GM12878 (cell line): ENCODE measurements at regions not wholly inside any gene's neighbourhood (a gene's known extent, or its start where the extent isn't known, plus 50 kb on each side); places are given as distances from the start of the nearest gene placed in this dataset.

Experiments
- ATAC-seq: fragments of 200-7000 bp; cut with Tn5 transposase; 3 replicates; pipeline ENCODE4 v1.9.1; 2020; ENCODE audit warnings: mild to moderate bottlenecking, moderate library complexity
- BruUV-seq: library from RNA; stranded (reverse); fragments of 400-500 nt; replicated peaks from 2 replicates; lab custom pipeline; 2021; lab: Mats Ljungman, UMichigan
- CTCF ChIA-PET: fragments of 300-600 bp; sonication (Branson Sonifier 250); formaldehyde crosslinking; extraction: SDS; loops from one replicate; lab custom pipeline; 2021; ENCODE audit warnings: inconsistent platforms; lab: Yijun Ruan, JAX
- POLR2A ChIA-PET: fragments of 350-600 bp; formaldehyde crosslinking; extraction: SDS; loops from one replicate; lab custom pipeline; 2021; ENCODE audit warnings: inconsistent platforms; lab: Charles Lee
- RAD21 ChIA-PET: fragments of 300-600 bp; sonication (Branson Sonifier 250); formaldehyde crosslinking; loops from one replicate; lab custom pipeline; 2023; ENCODE audit warnings: antibody characterized with exemption; ENCODE audit not compliant: unreplicated experiment; lab: Charles Lee
- SMC1A ChIA-PET: fragments of 300-600 bp; sonication (Branson Sonifier 250); formaldehyde crosslinking; loops from one replicate; lab custom pipeline; 2023; ENCODE audit not compliant: unreplicated experiment, uncharacterized antibody; lab: Charles Lee
- DNase-seq: peaks from one replicate; pipeline ENCODE4 v3.0.0-alpha.2; 2011; ENCODE audit warnings: low read depth, low spot score
- FAIRE-seq: peaks from 3 replicates; lab custom pipeline; 2011; peaks lifted over from hg19 to GRCh38; lab: Jason Lieb, UNC
- H2AFZ ChIP-seq: 2 replicates; pipeline ENCODE4 v1.6.0; 2011; ENCODE audit warnings: low read depth, low read length, control low read depth; ENCODE audit not compliant: control insufficient read depth
- H3K27ac ChIP-seq: 2 replicates; pipeline ENCODE4 v1.5.1; 2011; ENCODE audit warnings: control low read depth; ENCODE audit not compliant: control insufficient read depth, insufficient read depth
- H3K27me3 ChIP-seq, 2 experiments: replicated peaks in 1 of 2; 2 replicates each; pipeline versions ENCODE4 v1.6.0 to v1.6.1; 2011; ENCODE audit warnings: low read length in 1 of 2; ENCODE audit not compliant: control insufficient read depth in 2 of 2, insufficient read depth in 2 of 2
- H3K36me3 ChIP-seq, 2 experiments: 2 replicates each; pipeline ENCODE4 v1.5.1; 2011; ENCODE audit warnings: low read length in 1 of 2; ENCODE audit not compliant: control insufficient read depth in 2 of 2, insufficient read depth in 2 of 2
- H3K4me1 ChIP-seq: 2 replicates; pipeline ENCODE4 v1.6.1; 2011; ENCODE audit warnings: mild to moderate bottlenecking, low read length, moderate library complexity, mixed read lengths; ENCODE audit not compliant: control insufficient read depth, insufficient read depth
- H3K4me2 ChIP-seq: 2 replicates; pipeline ENCODE4 v1.6.0; 2011; ENCODE audit warnings: control low read depth; ENCODE audit not compliant: control insufficient read depth, insufficient read depth
- H3K4me3 ChIP-seq: fragments of 200-600 bp; sonication (generic); 2 replicates; pipeline ENCODE4 v1.5.1; 2016
- H3K79me2 ChIP-seq: 2 replicates; pipeline ENCODE4 v1.6.0; 2011; ENCODE audit warnings: low read length; ENCODE audit not compliant: control insufficient read depth, insufficient read depth
- H3K9ac ChIP-seq: 2 replicates; pipeline ENCODE4 v1.8.0; 2011; ENCODE audit warnings: low read length, control low read depth, mixed read lengths; ENCODE audit not compliant: control insufficient read depth, insufficient read depth
- H3K9me3 ChIP-seq: replicated peaks from 3 replicates; pipeline ENCODE4 v1.5.1; 2011; ENCODE audit warnings: mild to moderate bottlenecking, low read length; ENCODE audit not compliant: control insufficient read depth, insufficient read depth
- H4K20me1 ChIP-seq: 2 replicates; pipeline ENCODE4 v1.6.0; 2011; ENCODE audit not compliant: control insufficient read depth, insufficient read depth
- IKZF2 ChIP-seq, 2 experiments: fragments of 450-650 bp; IDR thresholded peaks; 2 replicates each; pipeline ENCODE4 v1.6.1; 2017; ENCODE audit warnings: mild to moderate bottlenecking in 2 of 2, moderate library complexity in 2 of 2
- MXI1 ChIP-seq: fragments of 150-350 bp; IDR thresholded peaks from 2 replicates; pipeline ENCODE4 v1.6.1; 2011; ENCODE audit warnings: low read depth, mild to moderate bottlenecking, inconsistent platforms, low read length, improper control_type of control experiment
- NFYA ChIP-seq: IDR thresholded peaks from 2 replicates; pipeline ENCODE4 v1.6.1; 2011; ENCODE audit warnings: low read depth, mild to moderate bottlenecking, low read length, improper control_type of control experiment, borderline replicate concordance
- NFYB ChIP-seq: IDR thresholded peaks from 2 replicates; pipeline ENCODE4 v1.6.1; 2011; ENCODE audit warnings: low read depth, mild to moderate bottlenecking, low read length, improper control_type of control experiment, moderate library complexity; ENCODE audit not compliant: insufficient read depth
- NKRF ChIP-seq: fragments of 450-650 bp; conservative IDR thresholded peaks from 2 replicates; pipeline ENCODE4 v1.6.1; 2017; ENCODE audit warnings: mild to moderate bottlenecking, moderate library complexity
- RELA ChIP-seq: fragments of 450-650 bp; IDR thresholded peaks from 2 replicates; pipeline ENCODE4 v1.8.0; 2014; ENCODE audit warnings: borderline replicate concordance; ENCODE audit not compliant: partially characterized antibody
- REST ChIP-seq: IDR thresholded peaks from 2 replicates; pipeline ENCODE4 v1.6.1; 2012; ENCODE audit warnings: mild to moderate bottlenecking, low read depth, low read length
- SKIL ChIP-seq: fragments of 450-650 bp; IDR thresholded peaks from 2 replicates; pipeline ENCODE4 v1.6.1; 2017; ENCODE audit warnings: mild to moderate bottlenecking, low read depth, inconsistent platforms; ENCODE audit not compliant: poor library complexity, severe bottlenecking
- SUZ12 ChIP-seq: fragments of 200-600 bp; sonication (generic); IDR thresholded peaks from one replicate; pipeline ENCODE4 v1.6.1; 2018; ENCODE audit warnings: antibody characterized with exemption, mild to moderate bottlenecking; ENCODE audit not compliant: unreplicated experiment
- TCF3 ChIP-seq: IDR thresholded peaks from 2 replicates; pipeline ENCODE4 v1.6.1; 2012; ENCODE audit warnings: low read depth, mild to moderate bottlenecking, low read length, borderline replicate concordance; ENCODE audit not compliant: insufficient read depth
- WGBS: methylation state at CpG from one replicate; pipeline ENCODE4 v1.1.6; 2016; ENCODE audit warnings: low lambda C conversion rate; ENCODE audit not compliant: insufficient replicate concordance, insufficient coverage; ENCODE audit errors: missing lambda C conversion rate; 5-methylcytosine and 5-hydroxymethylcytosine counted together
- in situ Hi-C: fragments of 300-500 bp; cut with MboI; formaldehyde crosslinking; loops from 9 replicates; pipeline ENCODE4 v1.14.3; 2018; ENCODE audit warnings: mixed read lengths
- intact Hi-C: fragments of 100-400 bp; cut with micrococcal nuclease; formaldehyde crosslinking; loops from one replicate; pipeline ENCODE4 v1.14.2; 2022; ENCODE audit not compliant: unreplicated experiment

GRCh38 chr17:73850426-73850825 lies 206.2 kb upstream of the SDK2 start:
- intact Hi-C loops, result no loop called here
- ATAC-seq (no peak), DNase-seq (no peak)
- ChIA-PET CTCF (no interaction called here), POLR2A (no interaction called here)
- no peak overlapping the region for H2AFZ ChIP-seq
- no peak overlapping the region for H3K27ac ChIP-seq
- no peaks in the 10 kb centered on the region for H3K27me3 ChIP-seq
- no peaks in the 10 kb centered on the region; the same call in 2 of the 3 replicates for H3K9me3 ChIP-seq
- H3K4me1 ChIP-seq, result no peaks in the 10 kb centered on the region
- BruUV-seq, result no TSS peak
- TF ChIP-seq TCF3 (no peak), RELA (no peak)
- TF ChIP-seq, all 136 proteins: peak for 0
- Histone ChIP-seq H3K36me3 (no peaks in the 10 kb centered on the region), H3K79me2 (no peaks in the 10 kb centered on the region), H3K4me2 (no peak overlapping the region), H3K4me3 (no peak overlapping the region), H3K9ac (no peak overlapping the region), H4K20me1 (no peaks in the 10 kb centered on the region)
- ChIA-PET RAD21 (no interaction called here), SMC1A (no interaction called here)
- no peak for FAIRE-seq
- WGBS, result 14% methylated on average over 3 of the region's 3 CpGs
- in situ Hi-C loops, result no loop called here

- H3K9me3 ChIP-seq, result no peaks in the 10 kb centered on the region; the same call in 2 of the 3 replicates
- FAIRE-seq, result no peak
- no peak overlapping the region for H3K4me3 ChIP-seq
- RAD21 ChIA-PET, result no interaction called here
- H3K9ac ChIP-seq, result no peak overlapping the region
- H3K27me3 ChIP-seq, result no peaks in the 10 kb centered on the region
- no peaks in the 10 kb centered on the region for H3K36me3 ChIP-seq
- no peak overlapping the region for H2AFZ ChIP-seq
- POLR2A ChIA-PET, result no interaction called here
- in situ Hi-C loops (no loop called here), intact Hi-C loops (no loop called here)
- CTCF ChIA-PET, result no interaction called here
- no peaks in the 10 kb centered on the region for H3K79me2 ChIP-seq
- no peak overlapping the region for H3K27ac ChIP-seq
- 0% methylated on average over 2 of the region's 2 CpGs for WGBS
- H3K4me2 ChIP-seq, result no peak overlapping the region
- BruUV-seq, result no TSS peak
- H3K4me1 ChIP-seq, result no peaks in the 10 kb centered on the region
- no peak for DNase-seq
- H4K20me1 ChIP-seq, result no peaks in the 10 kb centered on the region
- ATAC-seq, result no peak
- SMC1A ChIA-PET, result no interaction called here
- TF ChIP-seq MXI1, result no peak
- TF ChIP-seq NFYB, result no peak
- no peak for TF ChIP-seq SKIL
- TF ChIP-seq IKZF2 (IDR thresholded peaks at IDR 0.05), result no peak
- TF ChIP-seq REST, result no peak
- no peak for TF ChIP-seq NKRF
- TF ChIP-seq NFYA, result no peak
- TF ChIP-seq SUZ12, result no peak
Measured at GRCh38 chr17:73851091-73851490, 206.8 kb upstream of the SDK2 start.
